ELF-1 (cell line): ENCODE measurements at regions not wholly inside any gene's neighbourhood (a gene's known extent, or its start where the extent isn't known, plus 50 kb on each side); places are given as distances from the start of the nearest gene placed in this dataset.

Experiments
- DNase-seq: peaks from one replicate; pipeline ENCODE4 v3.0.0-alpha.2; 2016; ENCODE audit warnings: low read depth, low spot score

- no peak for DNase-seq
Measured at GRCh38 chr2:51693640-51694039, 661.7 kb upstream of the NRXN1 start.

GRCh38 chr2:51681854-51682253 is 649.9 kb upstream of the NRXN1 start:
- DNase-seq: no peak

GRCh38 chr2:51673628-51674027 is 641.7 kb upstream of the NRXN1 start:
- DNase-seq: peak; percentile 58

GRCh38 chr2:51667679-51668078 is 635.7 kb upstream of the NRXN1 start:
- DNase-seq: no peak

- DNase-seq: peak; percentile 35
Measured at GRCh38 chr2:51662187-51662586, 630.3 kb upstream of the NRXN1 start.

- no peak for DNase-seq
Measured at GRCh38 chr2:51657849-51658248, 625.9 kb upstream of the NRXN1 start.

GRCh38 chr2:51650769-51651168 is 618.8 kb upstream of the NRXN1 start:
- DNase-seq: no peak

- DNase-seq: no peak
Measured at GRCh38 chr2:51649366-51649765, 617.4 kb upstream of the NRXN1 start.

GRCh38 chr2:51638811-51639210 is 606.9 kb upstream of the NRXN1 start:
- DNase-seq: no peak

- peak; percentile 81 for DNase-seq
Measured at GRCh38 chr2:51633073-51633472, 601.1 kb upstream of the NRXN1 start.

- DNase-seq: no peak
Measured at GRCh38 chr2:51629406-51629805, 597.5 kb upstream of the NRXN1 start.

- no peak for DNase-seq
Measured at GRCh38 chr2:51628917-51629316, 597.0 kb upstream of the NRXN1 start.

- DNase-seq: no peak
Measured at GRCh38 chr2:51624995-51625394, 593.1 kb upstream of the NRXN1 start.

GRCh38 chr2:51620796-51621195 is 588.9 kb upstream of the NRXN1 start:
- DNase-seq: no peak

GRCh38 chr2:51619961-51620360 is 588.0 kb upstream of the NRXN1 start:
- no peak for DNase-seq

GRCh38 chr2:51612387-51612786 is 580.5 kb upstream of the NRXN1 start:
- DNase-seq: no peak

GRCh38 chr2:51601706-51602105 is 569.8 kb upstream of the NRXN1 start:
- no peak for DNase-seq

GRCh38 chr2:51597086-51597485 is 565.2 kb upstream of the NRXN1 start:
- DNase-seq: no peak

- DNase-seq: no peak
Measured at GRCh38 chr2:51595836-51596235, 563.9 kb upstream of the NRXN1 start.

GRCh38 chr2:51581636-51582267 is 549.8 kb upstream of the NRXN1 start:
- DNase-seq: peak; percentile 31

GRCh38 chr2:51579412-51579811 is 547.5 kb upstream of the NRXN1 start:
- DNase-seq: no peak

GRCh38 chr2:51575181-51575580 is 543.2 kb upstream of the NRXN1 start:
- no peak for DNase-seq

- no peak for DNase-seq
Measured at GRCh38 chr2:51559026-51559425, 527.1 kb upstream of the NRXN1 start.

GRCh38 chr2:51553476-51553875 is 521.5 kb upstream of the NRXN1 start:
- DNase-seq: no peak
